Endodermal cell (in vitro differentiated cells): ENCODE measurements at regions not wholly inside any gene's neighbourhood (a gene's known extent, or its start where the extent isn't known, plus 50 kb on each side); places are given as distances from the start of the nearest gene placed in this dataset.

Experiments used
- DNase-seq: peaks from one replicate; pipeline ENCODE4 v3.0.0-alpha.2; 2017
- H3K27ac ChIP-seq: 2 replicates; pipeline ENCODE4 v1.5.1; 2013; ENCODE audit warnings: mild to moderate bottlenecking, low read depth, low read length, moderate library complexity
- H3K27me3 ChIP-seq: 2 replicates; pipeline ENCODE4 v1.6.1; 2013; ENCODE audit warnings: mild to moderate bottlenecking, low read length, moderate library complexity; ENCODE audit not compliant: insufficient read depth, control insufficient read depth, poor library complexity, severe bottlenecking
- H3K36me3 ChIP-seq: 2 replicates; pipeline ENCODE4 v1.7.0; 2013; ENCODE audit warnings: mild to moderate bottlenecking, low read length, moderate library complexity; ENCODE audit not compliant: control insufficient read depth, insufficient read depth
- H3K4me1 ChIP-seq: one replicate; pipeline ENCODE4 v1.7.0; 2013; ENCODE audit warnings: low read length; ENCODE audit not compliant: control insufficient read depth, insufficient read depth
- H3K4me3 ChIP-seq: 2 replicates; pipeline ENCODE4 v1.5.1; 2013; ENCODE audit warnings: mild to moderate bottlenecking, low read length, moderate library complexity
- H3K9ac ChIP-seq: 2 replicates; pipeline ENCODE4 v1.6.1; 2013; ENCODE audit warnings: mild to moderate bottlenecking, low read length, moderate library complexity; ENCODE audit not compliant: poor library complexity, severe bottlenecking; ENCODE audit errors: extremely low read depth
- H3K9me3 ChIP-seq: 2 replicates; pipeline ENCODE4 v1.6.1; 2013; ENCODE audit warnings: mild to moderate bottlenecking, low read length, moderate library complexity; ENCODE audit not compliant: control insufficient read depth
- H3K27ac Mint-ChIP-seq: 2 replicates; pipeline ENCODE4 v1.8.0; 2020; ENCODE audit warnings: mixed read lengths
- H3K27me3 Mint-ChIP-seq: 2 replicates; pipeline ENCODE4 v1.8.0; 2021; ENCODE audit warnings: mild to moderate bottlenecking, mixed read lengths; ENCODE audit not compliant: insufficient read depth
- H3K36me3 Mint-ChIP-seq: 2 replicates; pipeline ENCODE4 v1.8.0; 2020; ENCODE audit warnings: low read depth, mixed read lengths
- H3K4me1 Mint-ChIP-seq: 2 replicates; pipeline ENCODE4 v1.8.0; 2020; ENCODE audit warnings: mixed read lengths
- H3K4me3 Mint-ChIP-seq: 2 replicates; pipeline ENCODE4 v1.8.0; 2020; ENCODE audit warnings: mild to moderate bottlenecking, moderate library complexity, mixed read lengths
- H3K9me3 Mint-ChIP-seq: 2 replicates; pipeline ENCODE4 v1.8.0; 2020; ENCODE audit warnings: mild to moderate bottlenecking, mixed read lengths
- CTCF ChIP-seq: fragments of 200-600 bp; sonication (generic); conservative IDR thresholded peaks from 2 replicates; pipeline ENCODE4 v1.5.0; 2021; ENCODE audit warnings: antibody characterized with exemption, mild to moderate bottlenecking
- WGBS, 2 experiments: methylation state at CpG; one replicate each; pipeline versions ENCODE4 v1.1.5 to v1.1.7; 2013; ENCODE audit warnings: missing lambda C conversion rate in 2 of 2, mixed read lengths in 1 of 2; ENCODE audit not compliant: insufficient coverage in 1 of 2, insufficient read length in 1 of 2; 5-methylcytosine and 5-hydroxymethylcytosine counted together

DNA sequence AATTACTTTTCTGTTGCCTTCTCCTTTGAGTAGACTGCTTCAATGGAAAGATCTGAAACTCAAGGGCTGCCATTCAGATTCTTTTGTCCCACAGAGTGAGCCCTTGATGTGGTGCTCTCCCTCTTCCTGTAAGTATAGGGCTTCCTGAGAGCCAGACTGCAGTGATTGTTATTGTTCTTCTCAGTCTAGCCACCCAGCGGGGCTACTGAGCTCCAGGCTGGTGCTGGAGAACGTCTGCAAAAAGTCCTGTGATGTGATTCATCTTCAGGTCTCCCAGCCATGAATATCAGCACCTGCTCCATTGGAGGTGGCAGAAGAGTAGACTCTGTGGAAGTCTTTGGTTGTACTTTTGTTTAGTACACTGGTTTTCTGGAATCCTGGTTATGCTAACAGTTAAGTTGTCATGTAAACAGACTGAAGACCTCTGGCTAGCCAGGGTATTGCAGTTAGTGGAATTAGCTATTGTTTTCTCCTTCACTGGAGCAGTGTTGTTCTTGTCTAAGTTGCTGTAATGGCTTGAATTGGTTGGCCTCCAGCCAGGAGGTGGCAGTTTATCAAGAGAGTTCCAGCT lies 240.9 kb downstream of the COL12A1 start:
- H3K27me3 ChIP-seq = no peaks in the 10 kb centered on the region
- WGBS, 2 experiments = 76 to 100% methylated on average over 1 to 2 of the region's 2 CpGs
- no peak overlapping the region for H3K4me3 Mint-ChIP-seq
- no peak overlapping the region for H3K27ac ChIP-seq
- H3K4me1 Mint-ChIP-seq = peaks cover 5% of the 10 kb centered on the region
- H3K36me3 ChIP-seq = no peaks in the 10 kb centered on the region
- peak; percentile 58 for TF ChIP-seq CTCF
- no peaks in the 10 kb centered on the region for H3K4me1 ChIP-seq
- no peaks in the 10 kb centered on the region for H3K36me3 Mint-ChIP-seq
- peak; percentile 71 for DNase-seq
- no peak overlapping the region for H3K27ac Mint-ChIP-seq
- no peaks in the 10 kb centered on the region for H3K27me3 Mint-ChIP-seq
- H3K9me3 Mint-ChIP-seq = peaks cover 9% of the 10 kb centered on the region
- H3K9me3 ChIP-seq = peaks cover 25% of the 10 kb centered on the region
- peak overlapping the region; percentile 30 for H3K4me3 ChIP-seq
- H3K9ac ChIP-seq = no peak overlapping the region

DNA sequence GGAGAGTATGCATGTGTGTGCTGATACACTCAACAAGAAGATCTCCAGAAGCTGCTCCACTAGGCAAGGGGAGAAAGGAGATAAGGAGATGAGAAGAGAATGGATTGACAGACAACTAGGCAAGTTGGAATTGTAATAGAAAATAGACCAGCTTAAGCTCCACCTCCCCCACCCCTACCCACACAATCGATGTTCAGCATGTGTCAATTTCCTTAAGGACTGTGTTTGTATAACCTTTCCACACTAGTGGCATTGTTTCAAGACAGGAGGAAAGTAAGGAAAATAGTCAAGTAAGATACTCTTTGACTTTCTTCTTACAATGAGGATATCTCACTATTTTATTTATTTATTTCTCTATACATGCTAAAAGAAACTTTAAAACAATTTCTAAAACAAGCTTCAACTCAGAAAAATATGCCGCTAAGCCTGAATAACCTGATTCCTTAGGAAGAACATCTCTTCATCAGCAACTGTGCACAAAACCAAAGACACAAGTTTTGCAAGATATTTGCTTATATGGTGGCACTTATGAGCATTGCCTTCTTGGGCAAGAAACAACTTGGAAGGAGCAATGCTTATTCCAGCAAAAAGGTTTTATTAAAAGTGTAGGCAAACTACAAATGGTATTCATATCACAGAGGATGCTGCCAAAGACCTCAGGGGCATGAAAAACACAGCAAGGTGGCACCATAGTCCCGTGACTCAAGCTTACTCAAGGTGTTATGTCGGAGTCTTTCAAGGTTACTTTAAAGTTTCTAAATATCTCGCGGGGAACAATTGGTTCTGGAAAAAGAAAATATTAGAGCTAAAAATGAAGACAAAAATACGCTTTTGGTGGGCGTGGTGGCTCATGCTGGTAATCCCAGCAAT lies 249.1 kb downstream of the COL12A1 start:
- 94 to 97% methylated on average over 6 to 8 of the region's 8 CpGs for WGBS, 2 experiments
- H3K27ac ChIP-seq = no peak overlapping the region
- no peaks in the 10 kb centered on the region for H3K36me3 Mint-ChIP-seq
- no peaks in the 10 kb centered on the region for H3K27me3 Mint-ChIP-seq
- H3K27ac Mint-ChIP-seq = no peak overlapping the region
- H3K27me3 ChIP-seq = no peaks in the 10 kb centered on the region
- no peak overlapping the region for H3K9ac ChIP-seq
- TF ChIP-seq CTCF = no peak
- peaks cover 2% of the 10 kb centered on the region for H3K9me3 Mint-ChIP-seq
- H3K4me3 Mint-ChIP-seq = no peak overlapping the region
- no peaks in the 10 kb centered on the region for H3K4me1 ChIP-seq
- H3K4me1 Mint-ChIP-seq = no peaks in the 10 kb centered on the region
- DNase-seq = no peak
- H3K9me3 ChIP-seq = no peaks in the 10 kb centered on the region
- no peak overlapping the region for H3K4me3 ChIP-seq
- H3K36me3 ChIP-seq = no peaks in the 10 kb centered on the region

DNA sequence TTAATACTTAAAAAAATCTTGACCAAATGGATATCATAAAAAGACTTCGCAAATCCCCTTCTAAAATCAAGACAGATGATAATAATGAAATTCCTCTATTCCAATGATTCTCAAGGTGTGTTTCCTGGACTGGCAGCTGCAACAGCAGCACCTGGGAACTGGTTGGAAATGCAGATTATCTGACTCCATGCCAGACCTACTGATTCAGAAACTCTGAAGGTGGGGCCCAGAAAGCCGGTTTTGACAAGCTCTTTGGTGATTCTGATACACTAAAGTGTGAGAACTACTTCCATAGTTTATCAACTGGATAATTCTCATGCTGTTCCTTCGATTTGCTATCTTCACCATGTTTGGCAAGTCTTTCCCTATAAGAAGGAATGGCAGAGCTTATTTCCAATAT lies 252.1 kb downstream of the COL12A1 start:
- Histone ChIP-seq H3K4me3 (no peak overlapping the region), H3K36me3 (no peaks in the 10 kb centered on the region), H3K27me3 (no peaks in the 10 kb centered on the region), H3K27ac (no peak overlapping the region), H3K9me3 (no peaks in the 10 kb centered on the region), H3K4me1 (no peaks in the 10 kb centered on the region), H3K9ac (no peak overlapping the region)
- peaks cover 2% of the 10 kb centered on the region for H3K9me3 Mint-ChIP-seq
- H3K36me3 Mint-ChIP-seq = no peaks in the 10 kb centered on the region
- no peaks in the 10 kb centered on the region for H3K27me3 Mint-ChIP-seq
- no peak for TF ChIP-seq CTCF
- H3K4me3 Mint-ChIP-seq = no peak overlapping the region
- WGBS, 2 experiments = 79 to 100% methylated on average over 1 to 3 of the region's 3 CpGs
- DNase-seq = no peak
- no peak overlapping the region for H3K27ac Mint-ChIP-seq
- H3K4me1 Mint-ChIP-seq = no peaks in the 10 kb centered on the region
